ENCODE measurements at regions not wholly inside any gene's neighbourhood (a gene's known extent, or its start where the extent isn't known, plus 50 kb on each side); places are given as distances from the start of the nearest gene placed in this dataset.

DNA sequence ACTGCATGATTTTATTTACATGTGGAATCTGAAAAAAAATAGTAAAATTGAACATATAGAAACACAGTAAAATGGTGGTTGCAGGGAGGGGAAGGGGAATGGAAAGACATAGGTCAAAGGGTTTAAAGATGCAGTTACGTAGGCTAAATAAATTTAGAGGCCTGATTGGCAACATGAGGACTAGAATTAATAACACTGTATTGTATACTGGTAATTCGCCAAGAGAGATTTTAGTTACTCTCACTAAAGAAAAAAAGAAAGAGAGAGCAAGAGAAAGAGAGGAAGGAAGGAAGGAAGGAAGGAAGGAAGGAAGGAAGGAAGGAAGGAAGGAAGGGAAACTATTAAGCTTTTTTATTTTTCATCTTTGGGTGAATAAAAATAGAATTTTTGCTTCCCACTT, 488.1 kb downstream of the PCDH10 start:
- H3K4me3 ChIP-seq (replicated peaks; ENCODE audit: insufficient read depth, low read length): no peak overlapping the region
- TF ChIP-seq SPI1 (IDR thresholded peaks at IDR 0.05; ENCODE audit: borderline replicate concordance, low read depth): no peak
- TF ChIP-seq, protein P1, sequence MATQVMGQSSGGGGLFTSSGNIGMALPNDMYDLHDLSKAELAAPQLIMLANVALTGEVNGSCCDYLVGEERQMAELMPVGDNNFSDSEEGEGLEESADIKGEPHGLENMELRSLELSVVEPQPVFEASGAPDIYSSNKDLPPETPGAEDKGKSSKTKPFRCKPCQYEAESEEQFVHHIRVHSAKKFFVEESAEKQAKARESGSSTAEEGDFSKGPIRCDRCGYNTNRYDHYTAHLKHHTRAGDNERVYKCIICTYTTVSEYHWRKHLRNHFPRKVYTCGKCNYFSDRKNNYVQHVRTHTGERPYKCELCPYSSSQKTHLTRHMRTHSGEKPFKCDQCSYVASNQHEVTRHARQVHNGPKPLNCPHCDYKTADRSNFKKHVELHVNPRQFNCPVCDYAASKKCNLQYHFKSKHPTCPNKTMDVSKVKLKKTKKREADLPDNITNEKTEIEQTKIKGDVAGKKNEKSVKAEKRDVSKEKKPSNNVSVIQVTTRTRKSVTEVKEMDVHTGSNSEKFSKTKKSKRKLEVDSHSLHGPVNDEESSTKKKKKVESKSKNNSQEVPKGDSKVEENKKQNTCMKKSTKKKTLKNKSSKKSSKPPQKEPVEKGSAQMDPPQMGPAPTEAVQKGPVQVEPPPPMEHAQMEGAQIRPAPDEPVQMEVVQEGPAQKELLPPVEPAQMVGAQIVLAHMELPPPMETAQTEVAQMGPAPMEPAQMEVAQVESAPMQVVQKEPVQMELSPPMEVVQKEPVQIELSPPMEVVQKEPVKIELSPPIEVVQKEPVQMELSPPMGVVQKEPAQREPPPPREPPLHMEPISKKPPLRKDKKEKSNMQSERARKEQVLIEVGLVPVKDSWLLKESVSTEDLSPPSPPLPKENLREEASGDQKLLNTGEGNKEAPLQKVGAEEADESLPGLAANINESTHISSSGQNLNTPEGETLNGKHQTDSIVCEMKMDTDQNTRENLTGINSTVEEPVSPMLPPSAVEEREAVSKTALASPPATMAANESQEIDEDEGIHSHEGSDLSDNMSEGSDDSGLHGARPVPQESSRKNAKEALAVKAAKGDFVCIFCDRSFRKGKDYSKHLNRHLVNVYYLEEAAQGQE (IDR thresholded peaks at IDR 0.05; ENCODE audit: insufficient replicate concordance, low read depth): no peak
- TF ChIP-seq POLR2AphosphoS5 (IDR thresholded peaks at IDR 0.05; ENCODE audit: low read depth): no peak
- TF ChIP-seq, protein P2, sequence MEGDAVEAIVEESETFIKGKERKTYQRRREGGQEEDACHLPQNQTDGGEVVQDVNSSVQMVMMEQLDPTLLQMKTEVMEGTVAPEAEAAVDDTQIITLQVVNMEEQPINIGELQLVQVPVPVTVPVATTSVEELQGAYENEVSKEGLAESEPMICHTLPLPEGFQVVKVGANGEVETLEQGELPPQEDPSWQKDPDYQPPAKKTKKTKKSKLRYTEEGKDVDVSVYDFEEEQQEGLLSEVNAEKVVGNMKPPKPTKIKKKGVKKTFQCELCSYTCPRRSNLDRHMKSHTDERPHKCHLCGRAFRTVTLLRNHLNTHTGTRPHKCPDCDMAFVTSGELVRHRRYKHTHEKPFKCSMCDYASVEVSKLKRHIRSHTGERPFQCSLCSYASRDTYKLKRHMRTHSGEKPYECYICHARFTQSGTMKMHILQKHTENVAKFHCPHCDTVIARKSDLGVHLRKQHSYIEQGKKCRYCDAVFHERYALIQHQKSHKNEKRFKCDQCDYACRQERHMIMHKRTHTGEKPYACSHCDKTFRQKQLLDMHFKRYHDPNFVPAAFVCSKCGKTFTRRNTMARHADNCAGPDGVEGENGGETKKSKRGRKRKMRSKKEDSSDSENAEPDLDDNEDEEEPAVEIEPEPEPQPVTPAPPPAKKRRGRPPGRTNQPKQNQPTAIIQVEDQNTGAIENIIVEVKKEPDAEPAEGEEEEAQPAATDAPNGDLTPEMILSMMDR (IDR thresholded peaks at IDR 0.05; ENCODE audit: insufficient read depth, low read length): no peak
- no peak for TF ChIP-seq GABPA (IDR thresholded peaks at IDR 0.05; ENCODE audit: low read depth)
- H3K27me3 ChIP-seq (ENCODE audit: insufficient read depth, poor library complexity, severe bottlenecking): no peaks in the 10 kb centered on the region
- H3K27ac ChIP-seq (replicated peaks): no peak overlapping the region
- DNase-seq (ENCODE audit: low read depth in 1 of 2, low spot score in 1 of 2): no peak

DNA sequence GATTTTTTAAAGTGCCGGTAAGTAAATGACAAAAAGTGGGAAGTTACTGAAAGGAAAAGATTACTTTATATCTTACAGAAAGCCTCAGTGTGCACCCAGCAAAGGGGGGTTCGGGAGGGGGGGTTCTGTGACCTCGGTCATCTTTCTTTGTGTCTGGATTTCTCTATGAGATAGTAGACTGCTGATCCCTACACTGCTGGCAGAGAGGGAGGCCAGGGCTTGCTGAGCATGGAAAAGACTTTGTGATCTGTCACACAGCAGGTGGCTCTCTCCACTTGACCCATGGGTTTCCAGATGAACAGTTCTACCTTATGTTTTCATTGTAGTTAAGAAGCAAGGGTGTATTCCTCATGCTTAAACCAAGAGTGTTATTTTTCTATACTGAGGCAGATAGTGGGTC, 475.6 kb downstream of the PCDH10 start:
- TF ChIP-seq POLR2AphosphoS5 (IDR thresholded peaks at IDR 0.05; ENCODE audit: low read depth) (no peak), SPI1 (IDR thresholded peaks at IDR 0.05; ENCODE audit: borderline replicate concordance, low read depth) (no peak), GABPA (IDR thresholded peaks at IDR 0.05; ENCODE audit: low read depth) (no peak)
- TF ChIP-seq, protein P1 (IDR thresholded peaks at IDR 0.05; ENCODE audit: insufficient replicate concordance, low read depth): no peak
- TF ChIP-seq, protein P2 (IDR thresholded peaks at IDR 0.05; ENCODE audit: insufficient read depth, low read length): no peak
- Histone ChIP-seq H3K27ac (replicated peaks) (no peak overlapping the region), H3K27me3 (ENCODE audit: insufficient read depth, poor library complexity, severe bottlenecking) (no peaks in the 10 kb centered on the region), H3K4me3 (replicated peaks; ENCODE audit: insufficient read depth, low read length) (no peak overlapping the region)
- DNase-seq (ENCODE audit: low read depth in 1 of 2, low spot score in 1 of 2): no peak

DNA sequence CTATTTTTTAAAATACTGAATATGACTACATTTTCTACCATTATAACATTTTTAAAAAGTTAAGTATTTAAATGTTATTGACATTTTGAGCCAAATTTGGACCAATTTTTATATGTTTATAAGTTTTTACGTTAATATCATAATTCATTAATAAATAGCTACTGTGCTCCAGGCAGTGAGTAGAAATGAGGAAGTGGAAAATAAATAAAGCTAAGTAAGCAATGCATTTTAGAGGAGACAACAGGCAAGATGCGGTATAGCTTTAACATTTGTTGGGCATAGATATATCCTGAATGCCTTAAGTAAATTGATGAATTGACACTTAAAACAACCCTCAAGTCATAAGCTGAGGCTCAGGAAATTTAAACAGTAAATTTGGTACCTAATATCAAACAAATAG, 474.8 kb downstream of the PCDH10 start:
- no peak for DNase-seq (ENCODE audit: low read depth in 1 of 2, low spot score in 1 of 2)
- TF ChIP-seq POLR2AphosphoS5 (IDR thresholded peaks at IDR 0.05; ENCODE audit: low read depth) (no peak), SPI1 (IDR thresholded peaks at IDR 0.05; ENCODE audit: borderline replicate concordance, low read depth) (peak; percentile 67), GABPA (IDR thresholded peaks at IDR 0.05; ENCODE audit: low read depth) (no peak)
- TF ChIP-seq, protein P2 (IDR thresholded peaks at IDR 0.05; ENCODE audit: insufficient read depth, low read length): no peak
- TF ChIP-seq, protein P1 (IDR thresholded peaks at IDR 0.05; ENCODE audit: insufficient replicate concordance, low read depth): no peak
- Histone ChIP-seq H3K27ac (replicated peaks) (no peak overlapping the region), H3K4me3 (replicated peaks; ENCODE audit: insufficient read depth, low read length) (no peak overlapping the region), H3K27me3 (ENCODE audit: insufficient read depth, poor library complexity, severe bottlenecking) (no peaks in the 10 kb centered on the region)
